ENCODE measurements at regions not wholly inside any gene's neighbourhood (a gene's known extent, or its start where the extent isn't known, plus 50 kb on each side); places are given as distances from the start of the nearest gene placed in this dataset.

DNA sequence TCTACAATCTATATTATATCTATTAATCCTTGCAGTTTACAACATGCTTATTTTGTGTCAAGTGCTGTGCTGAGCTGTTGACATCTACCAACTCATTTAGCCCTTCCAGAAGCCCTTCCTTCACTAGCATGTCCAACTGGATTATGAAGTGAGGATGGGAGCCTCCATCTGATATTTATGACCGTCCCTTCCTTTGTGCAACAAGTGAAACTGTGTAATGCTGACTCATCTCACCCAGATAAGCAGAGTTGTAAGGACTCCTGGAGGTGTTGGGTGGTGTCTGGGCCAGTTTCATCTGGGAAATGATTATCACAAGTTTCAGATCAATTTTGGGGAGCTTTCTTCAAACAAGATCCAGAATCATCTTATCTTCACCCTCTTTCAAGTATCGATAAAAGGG lies 156.6 kb upstream of the ETAA1 start:
- no peak for TF ChIP-seq EZH2 (IDR thresholded peaks at IDR 0.05; ENCODE audit: borderline replicate concordance, low read depth, low read length, severe bottlenecking)
- no peak for TF ChIP-seq POLR2A (IDR thresholded peaks at IDR 0.05; ENCODE audit: low read depth, low read length)
- TF ChIP-seq POLR2AphosphoS5 (IDR thresholded peaks at IDR 0.05; ENCODE audit: insufficient read depth, low read depth, low read length), result no peak
- TF ChIP-seq, protein P1, sequence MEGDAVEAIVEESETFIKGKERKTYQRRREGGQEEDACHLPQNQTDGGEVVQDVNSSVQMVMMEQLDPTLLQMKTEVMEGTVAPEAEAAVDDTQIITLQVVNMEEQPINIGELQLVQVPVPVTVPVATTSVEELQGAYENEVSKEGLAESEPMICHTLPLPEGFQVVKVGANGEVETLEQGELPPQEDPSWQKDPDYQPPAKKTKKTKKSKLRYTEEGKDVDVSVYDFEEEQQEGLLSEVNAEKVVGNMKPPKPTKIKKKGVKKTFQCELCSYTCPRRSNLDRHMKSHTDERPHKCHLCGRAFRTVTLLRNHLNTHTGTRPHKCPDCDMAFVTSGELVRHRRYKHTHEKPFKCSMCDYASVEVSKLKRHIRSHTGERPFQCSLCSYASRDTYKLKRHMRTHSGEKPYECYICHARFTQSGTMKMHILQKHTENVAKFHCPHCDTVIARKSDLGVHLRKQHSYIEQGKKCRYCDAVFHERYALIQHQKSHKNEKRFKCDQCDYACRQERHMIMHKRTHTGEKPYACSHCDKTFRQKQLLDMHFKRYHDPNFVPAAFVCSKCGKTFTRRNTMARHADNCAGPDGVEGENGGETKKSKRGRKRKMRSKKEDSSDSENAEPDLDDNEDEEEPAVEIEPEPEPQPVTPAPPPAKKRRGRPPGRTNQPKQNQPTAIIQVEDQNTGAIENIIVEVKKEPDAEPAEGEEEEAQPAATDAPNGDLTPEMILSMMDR (IDR thresholded peaks at IDR 0.05; ENCODE audit: extremely low read depth in 1 of 2, insufficient read depth in 1 of 2, low read depth in 1 of 2, low read length in 2 of 2), result no peak
- TF ChIP-seq JUN (IDR thresholded peaks at IDR 0.05; ENCODE audit: borderline replicate concordance, insufficient read depth, insufficient read length, low read depth), result no peak
- no peak for TF ChIP-seq MYC (IDR thresholded peaks at IDR 0.05; ENCODE audit: low read depth, low read length)
- TF ChIP-seq, protein P2, sequence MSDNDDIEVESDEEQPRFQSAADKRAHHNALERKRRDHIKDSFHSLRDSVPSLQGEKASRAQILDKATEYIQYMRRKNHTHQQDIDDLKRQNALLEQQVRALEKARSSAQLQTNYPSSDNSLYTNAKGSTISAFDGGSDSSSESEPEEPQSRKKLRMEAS (IDR thresholded peaks at IDR 0.05; ENCODE audit: insufficient read depth, insufficient read length), result no peak
- peak; percentile 41 for TF ChIP-seq GATA2 (IDR thresholded peaks at IDR 0.05; ENCODE audit: insufficient read depth, insufficient read length, low read depth, low read length)

Data from endothelial cell of umbilical vein (primary cell).